OCI-LY3 (cell line): ENCODE measurements at regions not wholly inside any gene's neighbourhood (a gene's known extent, or its start where the extent isn't known, plus 50 kb on each side); places are given as distances from the start of the nearest gene placed in this dataset.

Source experiments
- EZH2phosphoT487 ChIP-seq: fragments of 200-600 bp; shearing (Covaris generic); IDR thresholded peaks from 2 replicates; pipeline ENCODE4 v1.6.1; 2018; ENCODE audit warnings: antibody characterized with exemption, mixed run types, low read depth
- TF ChIP-seq, protein P1 (sequence below): fragments of 200-600, 300-600 bp; sonication (generic); IDR thresholded peaks from 2 replicates; pipeline ENCODE4 v1.5.1; 2014; ENCODE audit warnings: antibody characterized with exemption, low read length, low read depth

DNA sequence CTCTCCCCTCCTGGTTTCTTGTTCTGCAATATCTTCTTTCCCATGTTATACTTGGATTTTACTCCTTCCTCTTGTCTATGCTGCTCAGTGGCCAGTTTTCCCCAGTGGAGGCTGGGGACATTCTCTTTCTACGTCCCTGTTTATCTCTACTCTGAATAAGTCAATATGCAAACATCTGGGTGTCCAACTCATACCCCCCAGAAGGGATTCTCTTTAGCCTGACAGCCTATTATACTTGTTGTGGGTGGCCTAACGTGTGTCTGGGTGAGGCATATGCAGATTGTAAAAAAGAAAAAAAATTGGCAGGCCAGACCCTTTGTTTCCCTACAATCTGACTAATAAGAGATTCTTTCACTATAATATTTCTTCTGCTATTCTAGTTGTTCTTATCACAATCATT is 134.2 kb upstream of the MAF start:
- TF ChIP-seq, protein P1, sequence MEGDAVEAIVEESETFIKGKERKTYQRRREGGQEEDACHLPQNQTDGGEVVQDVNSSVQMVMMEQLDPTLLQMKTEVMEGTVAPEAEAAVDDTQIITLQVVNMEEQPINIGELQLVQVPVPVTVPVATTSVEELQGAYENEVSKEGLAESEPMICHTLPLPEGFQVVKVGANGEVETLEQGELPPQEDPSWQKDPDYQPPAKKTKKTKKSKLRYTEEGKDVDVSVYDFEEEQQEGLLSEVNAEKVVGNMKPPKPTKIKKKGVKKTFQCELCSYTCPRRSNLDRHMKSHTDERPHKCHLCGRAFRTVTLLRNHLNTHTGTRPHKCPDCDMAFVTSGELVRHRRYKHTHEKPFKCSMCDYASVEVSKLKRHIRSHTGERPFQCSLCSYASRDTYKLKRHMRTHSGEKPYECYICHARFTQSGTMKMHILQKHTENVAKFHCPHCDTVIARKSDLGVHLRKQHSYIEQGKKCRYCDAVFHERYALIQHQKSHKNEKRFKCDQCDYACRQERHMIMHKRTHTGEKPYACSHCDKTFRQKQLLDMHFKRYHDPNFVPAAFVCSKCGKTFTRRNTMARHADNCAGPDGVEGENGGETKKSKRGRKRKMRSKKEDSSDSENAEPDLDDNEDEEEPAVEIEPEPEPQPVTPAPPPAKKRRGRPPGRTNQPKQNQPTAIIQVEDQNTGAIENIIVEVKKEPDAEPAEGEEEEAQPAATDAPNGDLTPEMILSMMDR: no peak
- no peak for TF ChIP-seq EZH2phosphoT487
